ENCODE measurements at regions not wholly inside any gene's neighbourhood (a gene's known extent, or its start where the extent isn't known, plus 50 kb on each side); places are given as distances from the start of the nearest gene placed in this dataset.

DNA sequence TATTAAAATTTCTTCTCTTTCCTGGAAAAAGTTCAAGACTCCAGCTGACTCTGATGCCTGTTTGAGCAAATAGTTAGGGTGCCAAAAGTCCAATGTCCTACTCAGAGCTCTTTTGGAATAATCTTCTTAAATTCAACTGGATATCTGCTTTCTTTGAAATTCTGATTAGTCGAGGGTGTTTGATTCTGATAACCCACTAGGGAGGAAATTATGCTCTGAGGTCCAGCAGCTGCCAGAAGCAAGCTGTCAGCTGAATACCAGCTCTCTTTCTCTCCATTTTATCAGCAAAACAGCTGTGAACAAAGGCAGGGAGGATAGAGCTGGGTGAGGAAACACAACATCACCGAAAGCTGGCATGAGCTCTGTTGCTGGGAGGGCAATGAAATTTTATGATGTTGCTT, 141.5 kb downstream of the CAND1 start:
- intact Hi-C loops (cut with DNase I; ENCODE audit: low total_unique reads) (no loop called here), in situ Hi-C loops (cut with MboI; ENCODE audit: low pct_ligation_motif_present in 1 of 4, low pct_unique_long_range_greater_than_20kb in 1 of 4, low sequenced_read_pairs in 3 of 4) (no loop called here)
- WGBS, 2 donors (ENCODE audit: low coverage in 1 of 2) = 27% methylated on average over 2 of the region's 2 CpGs
- H3K27me3 ChIP-seq = no peaks in the 10 kb centered on the region
- H3K9me3 ChIP-seq = no peaks in the 10 kb centered on the region
- peaks cover 0 to 17% (median 2%) of the 10 kb centered on the region in 4 donors for H3K4me1 ChIP-seq
- peak overlapping the region; percentile 40 to 53 (median 46) for H3K27ac ChIP-seq
- TF ChIP-seq EP300 (IDR thresholded peaks at IDR 0.05; ENCODE audit: low read depth) = no peak
- no peaks in the 10 kb centered on the region for H3K36me3 ChIP-seq
- no peak overlapping the region for H3K4me3 ChIP-seq
- DNase-seq = no peak

DNA sequence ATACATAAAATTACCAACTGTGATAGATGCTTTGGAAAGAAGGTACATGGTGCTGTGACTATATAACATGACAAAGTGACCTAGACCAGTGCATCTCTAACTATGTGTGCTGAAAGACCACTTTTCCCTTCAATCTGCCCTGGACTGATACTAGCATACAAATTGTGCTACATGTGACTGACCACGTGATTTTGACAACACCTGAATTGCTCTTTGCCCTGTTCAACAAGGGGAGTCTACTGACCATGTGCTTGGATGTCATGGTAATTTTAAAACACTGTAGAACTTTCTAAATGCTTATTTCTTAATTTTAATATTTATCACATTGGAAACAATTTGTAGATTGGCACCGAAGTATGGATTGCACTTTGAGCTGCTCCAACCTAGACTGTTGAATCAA, 142.4 kb downstream of the CAND1 start:
- Histone ChIP-seq H3K27ac (peak overlapping the region in 1 of 4 donors; percentile 27), H3K4me3 (no peak overlapping the region), H3K36me3 (no peaks in the 10 kb centered on the region), H3K4me1 (peaks cover 0 to 17% (median 2%) of the 10 kb centered on the region in 4 donors), H3K27me3 (no peaks in the 10 kb centered on the region), H3K9me3 (no peaks in the 10 kb centered on the region)
- TF ChIP-seq, protein P1, sequence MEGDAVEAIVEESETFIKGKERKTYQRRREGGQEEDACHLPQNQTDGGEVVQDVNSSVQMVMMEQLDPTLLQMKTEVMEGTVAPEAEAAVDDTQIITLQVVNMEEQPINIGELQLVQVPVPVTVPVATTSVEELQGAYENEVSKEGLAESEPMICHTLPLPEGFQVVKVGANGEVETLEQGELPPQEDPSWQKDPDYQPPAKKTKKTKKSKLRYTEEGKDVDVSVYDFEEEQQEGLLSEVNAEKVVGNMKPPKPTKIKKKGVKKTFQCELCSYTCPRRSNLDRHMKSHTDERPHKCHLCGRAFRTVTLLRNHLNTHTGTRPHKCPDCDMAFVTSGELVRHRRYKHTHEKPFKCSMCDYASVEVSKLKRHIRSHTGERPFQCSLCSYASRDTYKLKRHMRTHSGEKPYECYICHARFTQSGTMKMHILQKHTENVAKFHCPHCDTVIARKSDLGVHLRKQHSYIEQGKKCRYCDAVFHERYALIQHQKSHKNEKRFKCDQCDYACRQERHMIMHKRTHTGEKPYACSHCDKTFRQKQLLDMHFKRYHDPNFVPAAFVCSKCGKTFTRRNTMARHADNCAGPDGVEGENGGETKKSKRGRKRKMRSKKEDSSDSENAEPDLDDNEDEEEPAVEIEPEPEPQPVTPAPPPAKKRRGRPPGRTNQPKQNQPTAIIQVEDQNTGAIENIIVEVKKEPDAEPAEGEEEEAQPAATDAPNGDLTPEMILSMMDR (IDR thresholded peaks at IDR 0.05) = no peak
- TF ChIP-seq POLR2AphosphoS5 (IDR thresholded peaks at IDR 0.05) (no peak), EP300 (IDR thresholded peaks at IDR 0.05; ENCODE audit: low read depth) (no peak), POLR2A (IDR thresholded peaks at IDR 0.05) (no peak)
- intact Hi-C loops (cut with DNase I; ENCODE audit: low total_unique reads) (no loop called here), in situ Hi-C loops (cut with MboI; ENCODE audit: low pct_ligation_motif_present in 1 of 4, low pct_unique_long_range_greater_than_20kb in 1 of 4, low sequenced_read_pairs in 3 of 4) (no loop called here)
- no peak for DNase-seq
- WGBS, 2 donors (ENCODE audit: low coverage in 1 of 2) = 63 to 71% methylated on average over 2 of the region's 2 CpGs

DNA sequence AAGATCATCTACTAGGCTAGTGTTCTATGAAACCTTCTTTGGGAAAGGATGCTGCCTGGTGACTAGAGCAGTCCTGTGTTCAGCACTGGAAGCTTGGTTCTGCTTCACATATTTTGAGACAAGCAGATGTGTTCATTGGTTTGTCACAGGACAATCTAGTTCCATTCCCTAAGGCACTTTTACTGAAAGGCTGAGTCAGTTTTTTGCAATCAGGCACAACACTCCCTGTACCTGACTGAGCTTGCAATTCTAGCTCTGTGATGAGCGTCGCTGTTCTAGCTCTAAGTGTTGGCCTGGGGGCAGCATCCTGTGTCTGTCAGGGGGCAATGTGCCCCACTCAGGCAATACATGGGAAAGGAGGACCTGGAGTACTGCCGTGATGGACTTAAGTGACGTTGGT, 144.4 kb downstream of the CAND1 start:
- no peak for DNase-seq
- no peak for TF ChIP-seq POLR2A (IDR thresholded peaks at IDR 0.05)
- no peak for TF ChIP-seq EP300 (IDR thresholded peaks at IDR 0.05; ENCODE audit: low read depth)
- TF ChIP-seq, protein P1 (IDR thresholded peaks at IDR 0.05) = no peak
- no peak for TF ChIP-seq POLR2AphosphoS5 (IDR thresholded peaks at IDR 0.05)
- Histone ChIP-seq H3K27ac (no peak overlapping the region), H3K9me3 (no peaks in the 10 kb centered on the region), H3K27me3 (no peaks in the 10 kb centered on the region), H3K4me3 (no peak overlapping the region), H3K4me1 (peaks cover 0 to 17% (median 2%) of the 10 kb centered on the region in 4 donors), H3K36me3 (no peaks in the 10 kb centered on the region)
- in situ Hi-C loops (cut with MboI; ENCODE audit: low pct_ligation_motif_present in 1 of 4, low pct_unique_long_range_greater_than_20kb in 1 of 4, low sequenced_read_pairs in 3 of 4) (no loop called here), intact Hi-C loops (cut with DNase I; ENCODE audit: low total_unique reads) (no loop called here)
- WGBS, 2 donors (ENCODE audit: low coverage in 1 of 2) = 84% methylated on average over 4 of the region's 4 CpGs; no CpG with 5 or more reads in 1 of the 2 donors

DNA sequence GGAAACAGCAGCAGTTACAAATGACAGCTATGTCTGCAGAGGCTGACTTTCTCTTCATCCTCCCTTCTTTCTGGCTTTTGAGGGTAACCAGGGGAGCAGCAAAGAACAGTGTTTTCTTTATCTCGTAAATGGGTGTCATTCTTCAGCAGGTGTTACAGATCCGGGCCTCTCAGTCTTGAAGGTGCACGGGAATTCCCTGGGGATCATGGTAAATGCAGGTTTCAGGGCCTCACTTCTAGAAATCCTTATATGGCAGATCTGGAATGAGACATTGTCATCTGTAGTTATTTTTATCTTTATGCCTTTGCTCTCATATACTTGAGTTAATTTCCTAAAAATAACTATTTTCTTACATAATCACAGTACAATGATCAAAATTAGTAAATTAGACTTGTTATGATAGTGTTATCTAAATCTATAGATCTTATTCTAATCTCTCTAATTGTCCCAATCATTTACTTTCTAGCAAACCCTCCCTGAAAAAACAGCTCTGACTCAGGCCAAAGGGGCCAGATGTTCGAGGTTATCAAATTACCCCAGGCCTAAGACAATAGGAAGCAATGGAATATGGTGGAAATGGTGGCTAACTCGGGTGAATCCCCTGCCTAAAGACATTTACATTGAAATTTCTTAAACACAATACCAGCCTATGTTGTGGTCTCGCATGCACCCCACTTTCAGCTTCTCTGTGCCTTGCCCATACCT, 145.0 kb downstream of the CAND1 start:
- 69 to 74% methylated on average over 4 to 6 of the region's 6 CpGs for WGBS, 2 donors (ENCODE audit: low coverage in 1 of 2)
- H3K27ac ChIP-seq = no peak overlapping the region
- no peaks in the 10 kb centered on the region for H3K36me3 ChIP-seq
- intact Hi-C loops (cut with DNase I; ENCODE audit: low total_unique reads) (no loop called here), in situ Hi-C loops (cut with MboI; ENCODE audit: low pct_ligation_motif_present in 1 of 4, low pct_unique_long_range_greater_than_20kb in 1 of 4, low sequenced_read_pairs in 3 of 4) (no loop called here)
- no peak for TF ChIP-seq EP300 (IDR thresholded peaks at IDR 0.05; ENCODE audit: low read depth)
- TF ChIP-seq POLR2AphosphoS5 (IDR thresholded peaks at IDR 0.05) = no peak
- TF ChIP-seq, protein P1 (IDR thresholded peaks at IDR 0.05) = no peak
- TF ChIP-seq POLR2A (IDR thresholded peaks at IDR 0.05) = no peak
- H3K4me3 ChIP-seq = no peak overlapping the region
- peaks cover 0 to 17% (median 2%) of the 10 kb centered on the region in 4 donors for H3K4me1 ChIP-seq
- no peaks in the 10 kb centered on the region for H3K9me3 ChIP-seq
- H3K27me3 ChIP-seq = no peaks in the 10 kb centered on the region
- DNase-seq = no peak

DNA sequence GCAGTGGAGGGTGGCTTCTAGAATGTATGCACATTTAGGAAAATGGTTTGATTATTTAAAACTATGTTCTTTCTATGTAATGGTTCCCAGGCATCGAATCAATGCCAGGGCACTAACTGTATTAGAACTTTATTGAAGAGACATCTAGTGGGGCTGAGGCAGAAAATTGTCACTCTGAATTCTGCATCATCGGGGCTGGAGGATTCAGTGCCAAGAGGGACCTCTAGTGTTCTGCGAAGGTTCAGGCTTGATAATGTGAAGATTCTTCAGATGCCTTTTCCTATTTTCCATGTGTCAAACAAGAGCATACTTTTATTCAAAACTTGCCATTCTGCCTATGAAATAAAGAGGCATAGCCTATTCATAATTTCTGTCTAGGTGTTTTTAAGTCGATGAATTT, 146.3 kb downstream of the CAND1 start:
- 50 to 72% methylated on average over 4 of the region's 4 CpGs for WGBS, 2 donors (ENCODE audit: low coverage in 1 of 2)
- no peaks in the 10 kb centered on the region for H3K9me3 ChIP-seq
- no peak overlapping the region for H3K4me3 ChIP-seq
- no peak for DNase-seq
- H3K4me1 ChIP-seq = peaks cover 0 to 10% (median 0%) of the 10 kb centered on the region in 4 donors
- no peaks in the 10 kb centered on the region for H3K36me3 ChIP-seq
- no peak overlapping the region for H3K27ac ChIP-seq
- intact Hi-C loops (cut with DNase I; ENCODE audit: low total_unique reads) = no loop called here
- in situ Hi-C loops (cut with MboI; ENCODE audit: low pct_ligation_motif_present in 1 of 4, low pct_unique_long_range_greater_than_20kb in 1 of 4, low sequenced_read_pairs in 3 of 4) = no loop called here
- H3K27me3 ChIP-seq = no peaks in the 10 kb centered on the region
- no peak for TF ChIP-seq EP300 (IDR thresholded peaks at IDR 0.05; ENCODE audit: low read depth)
- TF ChIP-seq, protein P1 (IDR thresholded peaks at IDR 0.05) = peak in 1 of 5 experiments; percentile 12

All from transverse colon (tissue), 4 donors.